Skin epidermis (tissue), 12 donors: ENCODE measurements at regions not wholly inside any gene's neighbourhood (a gene's known extent, or its start where the extent isn't known, plus 50 kb on each side); places are given as distances from the start of the nearest gene placed in this dataset.
"Not testable (repeated sequence)": the region's sequence is repeated elsewhere in the genome, so short reads cannot be mapped to it uniquely, and the experiment has no call there.

ENCODE experiments used
- H3K27ac ChIP-seq, 21 experiments: fragments of 200-600 bp; sonication (generic) in 11 of 21; one replicate each; pipeline ENCODE4 v1.5.0; 2020; ENCODE audit warnings: mild to moderate bottlenecking in 3 of 21, inconsistent platforms in 2 of 21, moderate library complexity in 2 of 21
- H3K4me3 ChIP-seq, 7 experiments: fragments of 200-600 bp; sonication (generic) in 2 of 7; one replicate each; pipeline ENCODE4 v1.5.0; 2020; ENCODE audit warnings: inconsistent platforms in 2 of 7, mild to moderate bottlenecking in 2 of 7, moderate library complexity in 1 of 7

DNA sequence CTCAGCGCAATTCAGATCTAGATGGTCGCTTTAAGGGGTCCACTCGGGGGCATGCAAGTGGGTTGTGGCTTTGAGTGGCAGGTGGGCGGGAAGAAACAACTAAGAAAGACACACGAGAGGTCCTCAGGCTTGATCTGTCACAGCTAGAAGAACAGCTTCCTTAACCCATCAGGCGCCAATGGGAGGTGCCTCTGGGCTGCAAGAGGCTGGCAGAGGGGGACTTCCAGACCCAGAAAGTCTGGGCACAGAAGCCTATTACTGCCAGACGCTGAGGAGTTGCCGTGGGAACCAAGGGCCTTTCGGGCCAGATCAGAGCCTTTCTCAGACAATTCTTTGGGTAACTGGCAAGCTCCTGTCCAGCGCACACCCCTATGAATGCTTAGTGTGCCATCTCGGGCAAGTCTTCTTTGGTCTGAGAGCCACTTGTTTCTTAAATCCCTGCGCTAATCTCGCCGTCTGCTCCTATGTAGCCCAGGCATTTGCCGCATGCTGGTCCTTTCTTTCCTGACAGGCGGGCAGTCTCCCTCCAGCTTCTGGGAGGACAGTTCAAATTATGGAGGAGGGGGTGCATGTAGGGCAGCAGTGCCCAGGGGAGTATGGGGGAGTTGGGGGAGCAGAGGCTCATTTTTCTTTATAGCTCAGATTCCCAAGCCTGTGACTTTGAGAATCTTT, 300.9 kb upstream of the ZNF337 start:
- not testable (repeated sequence) for H3K27ac ChIP-seq, H3K4me3 ChIP-seq

DNA sequence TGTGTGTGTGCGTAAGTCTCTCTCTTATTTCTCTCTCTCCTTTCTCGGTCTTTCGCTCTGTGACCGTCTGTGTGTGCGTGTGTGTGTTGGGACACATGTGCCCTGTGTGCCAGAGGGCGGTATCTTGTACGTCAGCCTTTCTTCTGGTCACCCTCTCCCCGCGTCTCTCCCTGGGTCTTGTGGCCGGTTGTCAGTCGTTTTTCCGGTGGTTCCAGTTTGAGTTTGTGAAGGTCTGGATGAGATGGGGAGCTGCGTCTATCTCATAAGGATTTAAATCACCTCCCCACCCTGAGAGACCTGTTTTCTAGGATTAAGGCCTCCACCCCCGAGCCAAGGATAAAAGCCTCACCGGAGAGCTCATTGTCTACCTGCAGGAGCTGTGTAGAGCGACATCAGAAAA, 295.5 kb upstream of the ZNF337 start:
- Histone ChIP-seq H3K4me3 (no peak overlapping the region), H3K27ac (no peak overlapping the region)

GRCh38 chr20:25991756-25992130, 295.1 kb upstream of the ZNF337 start:
- Histone ChIP-seq H3K4me3 (no peak overlapping the region), H3K27ac (no peak overlapping the region)

GRCh38 chr20:25991051-25991755, 294.6 kb upstream of the ZNF337 start:
- Histone ChIP-seq H3K4me3 (no peak overlapping the region), H3K27ac (no peak overlapping the region)

DNA sequence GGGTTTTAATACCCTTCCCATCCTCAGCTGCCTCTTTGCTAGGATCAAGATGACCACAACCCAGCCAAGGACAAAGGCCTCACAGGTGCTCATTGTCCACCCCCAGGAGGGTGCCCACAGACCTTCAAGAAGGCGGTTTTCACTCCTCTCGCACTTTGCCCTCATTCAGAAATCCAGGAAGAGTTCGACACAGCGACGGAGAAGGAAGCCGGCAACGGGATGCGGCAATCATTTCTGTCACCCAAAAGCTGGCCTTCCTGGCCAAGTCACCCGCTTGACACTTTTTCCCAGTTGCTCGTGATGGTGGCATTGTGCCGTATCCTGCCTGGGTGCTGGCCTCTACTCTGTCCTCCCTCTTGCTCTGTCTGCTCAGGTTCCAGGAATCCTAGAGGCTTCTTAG, 293.0 kb upstream of the ZNF337 start:
- not testable (repeated sequence) for H3K4me3 ChIP-seq, H3K27ac ChIP-seq

DNA sequence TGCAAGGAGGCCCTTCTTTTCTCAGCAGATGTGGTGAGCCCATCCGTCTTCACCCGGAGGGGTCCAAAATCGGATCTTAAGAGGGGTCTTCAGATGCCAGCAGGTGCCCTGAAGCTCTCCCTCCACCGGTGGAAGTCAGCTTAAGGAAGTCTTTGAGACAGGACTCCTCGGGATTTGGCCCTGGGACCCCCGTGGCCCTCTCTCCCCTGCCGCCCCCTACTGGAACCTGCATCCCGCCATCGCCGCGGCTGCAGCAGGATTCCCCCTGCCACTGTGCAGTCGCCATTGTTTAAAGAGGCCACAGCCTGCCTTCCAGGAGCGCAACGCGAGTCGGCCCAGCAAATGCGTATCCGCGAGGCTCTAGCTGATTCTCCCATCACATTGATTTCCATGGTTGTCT, 292.5 kb upstream of the ZNF337 start:
- Histone ChIP-seq H3K27ac (no peak overlapping the region), H3K4me3 (no peak overlapping the region)

DNA sequence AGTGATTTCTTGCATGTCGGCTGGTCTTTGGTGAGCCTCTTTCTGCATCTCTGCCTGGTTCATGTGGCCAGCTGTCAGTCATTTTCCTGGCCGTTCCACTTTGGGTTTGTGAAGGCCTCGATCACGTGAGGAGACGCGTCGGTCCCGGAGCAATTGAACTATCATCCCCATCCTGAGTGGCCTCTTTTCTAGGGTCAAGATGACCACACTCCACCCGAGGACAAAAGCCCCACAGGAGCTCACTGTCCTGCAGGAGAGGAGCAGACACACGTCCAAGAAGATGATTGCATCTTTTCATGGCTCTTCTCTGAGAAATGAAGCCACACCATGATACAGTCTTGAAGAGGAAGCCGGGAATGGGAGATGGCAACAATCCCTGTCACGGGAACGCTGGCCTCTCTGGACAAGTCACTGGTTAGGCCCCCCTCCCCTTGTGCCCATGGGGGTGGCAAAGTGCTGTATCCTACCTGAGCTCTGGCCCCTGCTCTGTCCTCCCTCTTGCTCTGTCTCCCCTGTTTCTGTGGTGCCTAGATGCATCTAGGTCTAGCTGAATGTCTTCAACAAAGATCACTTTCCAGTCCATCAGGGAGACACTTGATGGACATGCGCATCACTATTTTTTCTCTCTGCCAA, 291.4 kb upstream of the ZNF337 start:
- H3K27ac ChIP-seq, H3K4me3 ChIP-seq: not testable (repeated sequence)

DNA sequence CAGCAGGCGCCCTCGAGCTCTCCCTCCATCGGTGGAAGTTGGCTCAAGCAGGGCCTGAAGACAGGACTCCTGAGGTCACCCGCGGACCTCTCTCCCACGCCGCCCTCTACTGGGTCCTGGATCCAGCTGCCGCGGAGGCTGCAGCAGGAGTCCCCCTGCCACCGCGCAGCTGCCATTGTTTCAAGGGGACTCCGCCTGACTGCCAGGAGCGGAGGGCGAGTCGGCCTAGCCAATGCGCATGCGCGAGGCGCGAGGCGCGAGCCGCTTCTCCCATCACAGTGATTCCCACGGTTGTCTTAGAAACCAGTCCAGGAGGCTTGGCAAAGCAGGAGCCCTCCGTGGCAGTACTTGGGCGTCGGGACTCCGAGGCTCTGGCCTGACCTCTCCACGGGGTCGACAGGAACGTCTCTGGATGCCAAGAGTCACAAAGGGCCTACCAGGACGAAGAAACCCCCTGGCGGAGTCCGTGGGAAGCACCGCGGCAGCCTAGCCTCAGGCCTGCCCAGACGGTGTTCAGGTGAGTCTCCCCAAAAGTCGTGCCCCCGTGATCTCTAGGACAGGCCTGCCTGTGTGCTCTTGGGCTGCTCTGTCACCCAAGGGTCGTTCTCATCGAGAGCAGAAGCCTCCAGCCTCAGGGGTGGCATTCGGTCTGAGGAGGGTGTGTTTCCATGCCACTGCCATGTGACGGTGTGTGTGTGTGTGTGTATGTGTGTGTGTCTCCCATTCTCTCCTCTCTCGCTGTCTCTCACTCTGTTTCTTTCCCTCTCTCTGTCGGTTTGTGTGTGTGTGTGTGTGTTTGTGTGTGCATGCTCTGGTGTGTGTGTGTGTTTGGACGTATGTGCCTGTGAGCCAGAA, 290.6 kb upstream of the ZNF337 start:
- H3K4me3 ChIP-seq, result peak overlapping the region in 6 of 7 experiments; percentile 3 to 23 (median 14)
- H3K27ac ChIP-seq, result no peak overlapping the region

- Histone ChIP-seq H3K4me3 (no peak overlapping the region), H3K27ac (no peak overlapping the region)
Measured at GRCh38 chr20:25985597-25985996, 288.9 kb upstream of the ZNF337 start.

DNA sequence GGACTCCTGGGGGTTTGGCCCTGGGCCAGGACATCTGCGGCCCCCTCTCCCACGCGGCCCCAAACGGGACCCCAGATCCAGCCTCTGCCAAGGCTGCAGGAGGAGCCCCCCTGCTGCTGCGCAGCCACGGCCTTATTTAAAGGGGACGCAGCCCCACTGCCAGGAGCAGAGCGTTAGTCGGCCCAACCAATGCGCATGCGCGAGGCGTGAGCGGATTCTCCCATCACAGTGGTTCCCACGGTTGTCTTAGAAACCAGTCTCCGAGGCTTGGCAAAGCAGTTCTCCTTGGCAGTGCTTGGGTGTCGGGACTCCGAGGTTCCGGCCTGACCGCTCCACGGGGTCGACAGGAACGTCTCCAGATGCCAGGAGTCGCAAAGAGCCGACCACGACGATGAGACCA, 288.3 kb upstream of the ZNF337 start:
- H3K4me3 ChIP-seq, result peak overlapping the region in 1 of 7 experiments; percentile 8
- H3K27ac ChIP-seq, result no peak overlapping the region

DNA sequence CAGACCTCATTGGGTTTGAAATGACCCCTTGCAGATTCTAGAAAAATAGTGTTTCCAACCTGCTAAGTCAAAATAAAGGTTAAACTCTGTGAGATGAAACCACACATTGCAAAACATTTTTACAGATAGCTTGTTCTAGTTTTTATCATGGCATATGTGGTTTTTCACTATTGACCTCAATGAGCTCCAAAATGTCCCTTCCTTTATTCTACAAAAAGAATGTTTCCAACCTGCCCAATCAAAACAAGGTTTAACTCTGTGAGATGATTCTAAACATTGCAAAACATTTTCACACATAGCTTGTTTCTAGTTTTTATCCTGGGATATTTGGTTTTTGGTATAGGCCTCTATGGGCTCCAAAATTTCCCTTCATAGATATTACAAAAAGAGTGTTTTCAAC, 286.0 kb upstream of the ZNF337 start:
- not testable (repeated sequence) for H3K27ac ChIP-seq, H3K4me3 ChIP-seq

DNA sequence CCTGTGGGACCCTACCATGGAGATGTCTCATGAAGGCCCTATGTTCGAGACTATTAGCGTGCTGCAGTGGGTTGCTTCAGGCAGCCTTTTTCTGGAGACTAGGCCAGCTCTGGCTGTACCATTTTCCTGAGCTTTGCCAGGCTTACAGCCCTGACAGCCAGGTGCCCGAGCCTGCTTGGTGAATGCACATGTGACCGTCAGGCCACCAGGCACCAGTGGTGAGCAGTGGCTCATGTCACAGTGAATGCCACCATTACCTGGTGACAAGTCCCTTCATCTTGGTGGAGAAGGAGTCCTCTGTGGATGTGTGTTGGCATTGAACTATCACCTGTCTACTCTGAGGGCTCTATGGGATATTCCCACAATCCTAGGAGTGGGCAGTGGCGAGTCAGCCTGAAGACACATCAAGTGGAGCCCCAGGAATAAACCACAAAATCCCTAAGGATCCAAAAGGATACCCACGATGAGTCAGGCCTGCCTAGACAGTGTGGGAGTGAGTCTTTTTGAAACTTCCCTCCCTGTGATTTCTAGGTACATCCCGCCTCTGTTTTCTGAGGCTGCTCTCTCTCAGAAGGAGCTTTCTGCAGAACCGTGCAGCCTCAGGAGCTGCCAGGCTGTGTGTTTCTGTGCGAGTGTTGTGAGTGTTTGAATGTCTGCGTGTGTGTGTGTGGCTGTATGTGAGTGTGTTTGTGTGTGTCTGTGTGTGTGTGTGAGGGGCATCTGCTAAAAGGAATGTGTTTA, 282.0 kb upstream of the ZNF337 start:
- H3K4me3 ChIP-seq, H3K27ac ChIP-seq: not testable (repeated sequence)

DNA sequence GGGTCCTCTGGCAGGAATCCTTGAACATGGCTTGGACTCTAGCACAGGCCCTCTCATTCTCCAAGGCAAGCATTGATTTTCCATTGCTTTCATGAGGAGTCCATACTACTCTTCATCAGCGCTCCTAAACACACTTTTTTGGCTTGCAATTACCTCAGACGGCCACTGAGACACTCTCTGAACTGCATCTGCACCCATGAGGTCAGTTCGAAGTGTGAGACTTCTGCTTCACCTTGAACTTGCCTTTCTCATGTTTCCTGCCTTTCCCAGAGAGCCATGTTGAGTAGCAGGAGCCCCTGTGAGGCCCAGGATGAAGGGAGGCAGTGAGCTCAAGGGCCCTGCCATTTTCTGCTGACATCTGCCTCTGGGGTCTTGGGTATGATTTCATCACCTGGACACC, 279.2 kb upstream of the ZNF337 start:
- H3K27ac ChIP-seq, H3K4me3 ChIP-seq: not testable (repeated sequence)

DNA sequence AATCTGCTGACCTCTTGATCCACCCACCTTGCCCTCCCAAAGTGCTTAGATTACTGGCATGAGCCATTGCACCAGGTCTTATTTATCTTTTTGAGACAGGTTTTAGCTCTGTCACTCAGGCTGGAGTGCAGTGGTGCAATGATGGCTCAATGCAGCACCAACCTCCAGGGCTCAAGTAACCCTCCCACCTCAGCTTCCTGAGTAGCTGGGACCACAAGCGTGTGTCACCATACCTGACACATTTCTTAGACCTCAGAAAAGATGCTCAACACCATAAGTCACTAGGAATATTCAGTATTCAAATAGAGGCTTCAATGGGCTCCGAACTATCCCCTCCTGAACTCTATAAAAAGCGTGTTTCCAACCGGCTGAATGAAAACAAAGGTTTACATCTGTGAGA, 268.6 kb upstream of the ZNF337 start:
- H3K4me3 ChIP-seq, H3K27ac ChIP-seq: not testable (repeated sequence)

GRCh38 chr20:25953876-25954275, 257.2 kb upstream of the ZNF337 start:
- H3K27ac ChIP-seq, H3K4me3 ChIP-seq: not testable (repeated sequence)

GRCh38 chr20:25935230-25935629, 238.6 kb upstream of the ZNF337 start:
- not testable (repeated sequence) for H3K4me3 ChIP-seq, H3K27ac ChIP-seq

GRCh38 chr20:25932806-25933205, 236.2 kb upstream of the ZNF337 start:
- not testable (repeated sequence) for H3K4me3 ChIP-seq, H3K27ac ChIP-seq

- H3K27ac ChIP-seq, H3K4me3 ChIP-seq: not testable (repeated sequence)
Measured at GRCh38 chr20:25932170-25932569, 235.5 kb upstream of the ZNF337 start.

- not testable (repeated sequence) for H3K27ac ChIP-seq, H3K4me3 ChIP-seq
Measured at GRCh38 chr20:25902321-25902720, 205.7 kb upstream of the ZNF337 start.

DNA sequence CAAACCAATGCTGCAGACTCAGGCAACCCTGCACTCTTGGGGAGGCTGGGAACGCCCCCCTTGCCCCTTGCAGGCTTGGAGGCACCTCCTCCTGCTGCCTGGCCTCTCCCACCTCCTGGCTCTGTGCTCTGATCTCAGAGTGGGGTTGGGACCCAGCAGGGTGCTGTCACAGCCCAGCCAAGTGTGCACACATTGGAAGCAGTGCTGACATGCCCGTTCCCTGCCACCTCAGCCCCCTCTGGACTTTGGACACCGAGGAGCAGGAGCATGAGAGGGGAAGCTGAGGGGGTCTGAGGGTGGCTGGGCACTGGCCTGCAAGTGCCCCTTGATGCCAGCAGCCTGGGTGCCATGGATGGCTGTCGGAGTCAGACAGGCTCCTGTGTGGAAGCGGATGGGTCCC, 202.0 kb upstream of the ZNF337 start:
- H3K4me3 ChIP-seq, H3K27ac ChIP-seq: not testable (repeated sequence)
